Peyer's patch (tissue), 4 donors: ENCODE measurements at regions not wholly inside any gene's neighbourhood (a gene's known extent, or its start where the extent isn't known, plus 50 kb on each side); places are given as distances from the start of the nearest gene placed in this dataset.

Experiments used
- DNase-seq, 3 donors: peaks; one replicate each; pipeline ENCODE4 v3.0.0-alpha.2; 2017 to 2019
- H3K27ac ChIP-seq, 4 donors: fragments of 200-600 bp; sonication (generic); one replicate each; pipeline ENCODE4 v1.5.1; 2016 to 2019
- H3K27me3 ChIP-seq, 2 donors: fragments of 200-600 bp; sonication (generic); one replicate each; pipeline ENCODE4 v1.5.1; 2019
- H3K36me3 ChIP-seq, 3 donors: fragments of 200-600 bp; sonication (generic); one replicate each; pipeline ENCODE4 v1.5.1; 2016 to 2019
- H3K4me1 ChIP-seq, 4 donors: fragments of 200-600 bp; sonication (generic); one replicate each; pipeline ENCODE4 v1.5.1; 2016 to 2019
- H3K4me3 ChIP-seq, 4 donors: fragments of 200-600 bp; sonication (generic); 1 replicate in 3 of 4; 2 replicates in 1 of 4; pipeline ENCODE4 v1.5.1; 2016 to 2019; ENCODE audit warnings: mild to moderate bottlenecking in 1 of 4
- H3K9me3 ChIP-seq, 4 donors: fragments of 200-600 bp; sonication (generic); one replicate each; pipeline ENCODE4 v1.5.1; 2016 to 2019; ENCODE audit warnings: mild to moderate bottlenecking in 1 of 4
- POLR2A ChIP-seq, 2 donors: fragments of 450-650 bp; IDR thresholded peaks; one replicate each; pipeline ENCODE4 v1.5.1; 2017; ENCODE audit warnings: antibody characterized with exemption in 2 of 2, mild to moderate bottlenecking in 2 of 2, moderate library complexity in 2 of 2
- TF ChIP-seq, protein P1 (sequence below), 6 experiments: fragments of 450-650 bp in 4 of 6; fragments of 200-600 bp in 2 of 6; sonication (generic) in 1 of 6; IDR thresholded peaks; one replicate each; pipeline ENCODE4 v1.5.1; 2017 to 2019; ENCODE audit warnings: antibody characterized with exemption in 6 of 6, mild to moderate bottlenecking in 3 of 6, moderate library complexity in 1 of 6

- Histone ChIP-seq H3K27me3 (no peaks in the 10 kb centered on the region), H3K4me3 (no peak overlapping the region), H3K9me3 (no peaks in the 10 kb centered on the region), H3K4me1 (no peaks in the 10 kb centered on the region), H3K27ac (no peak overlapping the region), H3K36me3 (no peaks in the 10 kb centered on the region)
- TF ChIP-seq POLR2A (IDR thresholded peaks at IDR 0.05): no peak
- TF ChIP-seq, protein P1, sequence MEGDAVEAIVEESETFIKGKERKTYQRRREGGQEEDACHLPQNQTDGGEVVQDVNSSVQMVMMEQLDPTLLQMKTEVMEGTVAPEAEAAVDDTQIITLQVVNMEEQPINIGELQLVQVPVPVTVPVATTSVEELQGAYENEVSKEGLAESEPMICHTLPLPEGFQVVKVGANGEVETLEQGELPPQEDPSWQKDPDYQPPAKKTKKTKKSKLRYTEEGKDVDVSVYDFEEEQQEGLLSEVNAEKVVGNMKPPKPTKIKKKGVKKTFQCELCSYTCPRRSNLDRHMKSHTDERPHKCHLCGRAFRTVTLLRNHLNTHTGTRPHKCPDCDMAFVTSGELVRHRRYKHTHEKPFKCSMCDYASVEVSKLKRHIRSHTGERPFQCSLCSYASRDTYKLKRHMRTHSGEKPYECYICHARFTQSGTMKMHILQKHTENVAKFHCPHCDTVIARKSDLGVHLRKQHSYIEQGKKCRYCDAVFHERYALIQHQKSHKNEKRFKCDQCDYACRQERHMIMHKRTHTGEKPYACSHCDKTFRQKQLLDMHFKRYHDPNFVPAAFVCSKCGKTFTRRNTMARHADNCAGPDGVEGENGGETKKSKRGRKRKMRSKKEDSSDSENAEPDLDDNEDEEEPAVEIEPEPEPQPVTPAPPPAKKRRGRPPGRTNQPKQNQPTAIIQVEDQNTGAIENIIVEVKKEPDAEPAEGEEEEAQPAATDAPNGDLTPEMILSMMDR (IDR thresholded peaks at IDR 0.05): no peak
- DNase-seq: no peak
Observed at GRCh38 chr15:46343196-46343935, 708.5 kb downstream of the SQOR start.

DNA sequence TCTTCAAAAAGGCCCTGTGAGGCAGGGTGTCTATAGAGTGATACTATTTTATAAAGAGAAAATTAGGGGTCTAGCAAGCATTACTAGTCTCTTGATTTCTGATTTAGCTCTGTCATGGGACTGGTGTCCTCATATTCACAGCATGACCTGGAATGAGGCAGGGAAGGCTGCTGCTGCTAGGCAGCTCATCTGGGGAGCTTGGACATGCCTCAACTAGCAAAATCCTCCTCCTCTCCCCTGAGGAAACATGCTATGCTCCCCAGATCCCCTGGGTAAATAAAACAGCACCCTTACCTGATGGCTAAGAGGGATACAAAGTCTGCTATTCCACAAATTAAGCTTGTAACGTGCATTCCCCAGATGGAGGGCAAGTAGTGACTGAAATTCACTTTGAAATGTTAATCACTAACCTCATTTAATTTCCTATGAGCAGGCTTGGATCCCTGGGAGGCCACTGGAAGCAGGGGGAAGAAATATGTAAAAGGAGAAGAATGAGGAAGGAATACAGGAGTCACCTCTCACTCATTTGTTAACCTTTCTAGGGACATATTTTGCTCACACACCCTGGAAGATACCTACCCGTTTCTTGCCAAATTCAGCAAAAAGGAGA lies 709.4 kb downstream of the SQOR start:
- no peak overlapping the region for H3K27ac ChIP-seq
- no peak for DNase-seq
- no peaks in the 10 kb centered on the region for H3K9me3 ChIP-seq
- H3K27me3 ChIP-seq: no peaks in the 10 kb centered on the region
- no peak for TF ChIP-seq POLR2A (IDR thresholded peaks at IDR 0.05)
- TF ChIP-seq, protein P1 (IDR thresholded peaks at IDR 0.05): no peak
- no peaks in the 10 kb centered on the region for H3K36me3 ChIP-seq
- H3K4me1 ChIP-seq: no peaks in the 10 kb centered on the region
- no peak overlapping the region for H3K4me3 ChIP-seq

DNA sequence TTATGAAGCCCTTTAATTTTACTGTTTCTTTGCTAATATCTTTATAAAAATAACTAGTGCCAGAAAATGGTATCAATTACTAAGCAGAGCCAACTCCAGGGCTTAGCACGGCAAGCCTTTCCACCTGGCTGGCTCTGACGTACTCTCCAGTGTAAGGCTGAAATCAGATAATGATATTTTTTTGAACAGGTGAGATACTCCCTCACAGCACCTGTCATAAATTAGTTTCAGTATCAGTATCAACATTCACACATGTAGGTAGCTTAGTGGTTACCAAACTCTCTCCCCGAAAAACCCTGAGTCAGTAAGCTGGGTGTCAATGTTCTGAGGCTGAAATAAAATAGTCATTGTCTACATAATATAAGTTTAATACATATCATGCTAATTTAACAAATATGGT lies 710.1 kb downstream of the SQOR start:
- no peak for DNase-seq
- Histone ChIP-seq H3K27me3 (no peaks in the 10 kb centered on the region), H3K9me3 (no peaks in the 10 kb centered on the region), H3K36me3 (no peaks in the 10 kb centered on the region), H3K4me1 (no peaks in the 10 kb centered on the region), H3K27ac (no peak overlapping the region), H3K4me3 (no peak overlapping the region)
- TF ChIP-seq, protein P1 (IDR thresholded peaks at IDR 0.05): no peak
- TF ChIP-seq POLR2A (IDR thresholded peaks at IDR 0.05): no peak

DNA sequence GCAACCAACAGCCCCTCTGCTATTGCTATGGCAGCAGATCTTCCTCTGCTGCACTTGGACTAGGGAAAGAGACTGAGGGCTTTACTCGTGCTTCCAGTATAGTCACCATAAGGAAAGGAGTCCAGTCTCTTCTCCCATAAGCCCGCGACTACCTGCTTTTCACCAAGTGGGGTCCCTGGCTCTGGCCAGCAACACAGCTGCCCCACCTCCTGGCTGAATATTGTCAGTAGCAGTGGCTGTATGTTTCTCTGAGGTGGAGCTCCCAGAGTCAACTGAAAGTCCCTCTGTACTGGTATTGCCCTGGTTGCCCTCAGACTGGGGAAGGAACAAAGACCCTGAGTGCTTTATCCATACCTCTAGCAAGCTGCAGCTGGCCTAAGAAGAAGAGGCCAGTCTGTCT lies 719.6 kb downstream of the SQOR start:
- Histone ChIP-seq H3K4me1 (no peaks in the 10 kb centered on the region), H3K27ac (no peak overlapping the region), H3K36me3 (no peaks in the 10 kb centered on the region), H3K27me3 (no peaks in the 10 kb centered on the region), H3K4me3 (no peak overlapping the region), H3K9me3 (no peaks in the 10 kb centered on the region)
- TF ChIP-seq, protein P1 (IDR thresholded peaks at IDR 0.05): no peak
- no peak for TF ChIP-seq POLR2A (IDR thresholded peaks at IDR 0.05)
- no peak for DNase-seq

DNA sequence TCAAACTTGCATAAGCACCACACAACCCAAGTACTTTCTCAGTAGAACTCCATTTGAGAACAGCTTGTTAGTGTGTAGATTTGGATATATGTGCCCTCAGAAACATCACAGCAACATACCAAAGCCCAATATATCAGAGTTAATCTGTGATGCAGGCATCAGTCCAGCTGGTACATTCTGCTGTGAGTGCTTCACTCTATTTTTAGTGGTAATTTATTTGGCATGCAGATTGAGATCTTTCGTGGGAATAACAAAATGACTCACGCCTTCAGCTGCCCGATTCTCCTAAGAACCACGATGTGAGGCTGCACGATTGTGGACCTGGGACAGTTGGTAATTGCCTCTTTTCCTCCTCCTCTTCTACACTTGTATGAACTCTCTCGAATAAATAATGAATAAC lies 730.7 kb downstream of the SQOR start:
- no peaks in the 10 kb centered on the region for H3K9me3 ChIP-seq
- no peak for DNase-seq
- H3K27me3 ChIP-seq: no peaks in the 10 kb centered on the region
- no peak overlapping the region for H3K27ac ChIP-seq
- H3K4me3 ChIP-seq: no peak overlapping the region
- H3K36me3 ChIP-seq: no peaks in the 10 kb centered on the region
- TF ChIP-seq POLR2A (IDR thresholded peaks at IDR 0.05): no peak
- TF ChIP-seq, protein P1 (IDR thresholded peaks at IDR 0.05): no peak
- H3K4me1 ChIP-seq: no peaks in the 10 kb centered on the region
